SK-N-SH (cell line): ENCODE measurements at regions not wholly inside any gene's neighbourhood (a gene's known extent, or its start where the extent isn't known, plus 50 kb on each side); places are given as distances from the start of the nearest gene placed in this dataset.

Experiments used
- CTCF ChIA-PET: fragments of 300-600, 350-600 bp; formaldehyde crosslinking; extraction: SDS; loops from one replicate; lab custom pipeline; 2021; lab: Yijun Ruan, JAX
- POLR2A ChIA-PET: fragments of 350-600 bp; sonication (Branson Sonifier 250); formaldehyde crosslinking; extraction: SDS; loops from one replicate; lab custom pipeline; 2020; ENCODE audit warnings: antibody characterized with exemption, inconsistent platforms; lab: Yijun Ruan, JAX
- DNase-seq: peaks from one replicate; pipeline ENCODE4 v3.0.0; 2012
- H2AFZ ChIP-seq: fragments of 200-600 bp; sonication (generic); 2 replicates; pipeline ENCODE4 v1.8.1; 2016; ENCODE audit warnings: antibody characterized with exemption, mild to moderate bottlenecking, low read depth
- H3F3A ChIP-seq: fragments of 200-600 bp; sonication (generic); replicated peaks from 2 replicates; pipeline ENCODE3; 2016; ENCODE audit warnings: antibody characterized with exemption, mild to moderate bottlenecking; ENCODE audit not compliant: insufficient read depth
- H3K27ac ChIP-seq, 2 experiments: fragments of 200-500 bp in 1 of 2; fragments of 200-600 bp in 1 of 2; sonication (Bioruptor generic) in 1 of 2; sonication (generic), shearing (Covaris generic) in 1 of 2; 2 replicates each; pipeline versions ENCODE4 v1.5.1 to v1.6.1; 2014 to 2016; ENCODE audit warnings: low read depth in 2 of 2, inconsistent platforms in 1 of 2, low read length in 1 of 2, mild to moderate bottlenecking in 1 of 2, mixed read lengths in 1 of 2
- H3K27me3 ChIP-seq: fragments of 200-600 bp; sonication (generic), shearing (Covaris generic); 2 replicates; pipeline ENCODE4 v1.6.1; 2016; ENCODE audit warnings: mixed run types; ENCODE audit not compliant: insufficient read depth
- H3K36me3 ChIP-seq, 2 experiments: fragments of 200-500 bp in 1 of 2; fragments of 200-600 bp in 1 of 2; sonication (Bioruptor generic) in 1 of 2; sonication (generic) in 1 of 2; replicated peaks in 1 of 2; 2 replicates each; pipeline versions ENCODE3 to v1.5.1; 2014 to 2016; ENCODE audit warnings: low read length in 1 of 2, mild to moderate bottlenecking in 1 of 2; ENCODE audit not compliant: insufficient read depth in 2 of 2, control insufficient read depth in 1 of 2
- H3K4me1 ChIP-seq, 2 experiments: fragments of 200-500 bp in 1 of 2; fragments of 200-600 bp in 1 of 2; sonication (Bioruptor generic) in 1 of 2; sonication (generic), shearing (Covaris generic) in 1 of 2; 2 replicates each; pipeline versions ENCODE4 v1.5.1 to v1.6.1; 2014 to 2016; ENCODE audit warnings: low read depth in 1 of 2, low read length in 1 of 2, mixed run types in 1 of 2; ENCODE audit not compliant: insufficient read depth in 2 of 2, control insufficient read depth in 1 of 2
- H3K4me2 ChIP-seq: fragments of 200-600 bp; sonication (generic), shearing (Covaris generic); 2 replicates; pipeline ENCODE4 v1.6.1; 2017; ENCODE audit warnings: mixed run types
- H3K4me3 ChIP-seq, 2 experiments: fragments of 200-500 bp in 1 of 2; fragments of 200-600 bp in 1 of 2; sonication (Bioruptor generic) in 1 of 2; sonication (generic), shearing (Covaris generic) in 1 of 2; 2 replicates each; pipeline versions ENCODE4 v1.5.1 to v1.8.1; 2014 to 2016; ENCODE audit warnings: low read depth in 2 of 2, inconsistent platforms in 1 of 2, low read length in 1 of 2, mild to moderate bottlenecking in 1 of 2, mixed read lengths in 1 of 2, moderate library complexity in 1 of 2
- H3K79me2 ChIP-seq: fragments of 200-600 bp; sonication (generic); 2 replicates; pipeline ENCODE4 v1.8.1; 2017; ENCODE audit warnings: mild to moderate bottlenecking; ENCODE audit not compliant: insufficient read depth
- H3K9ac ChIP-seq: fragments of 200-600 bp; sonication (generic); 2 replicates; pipeline ENCODE4 v1.6.1; 2017; ENCODE audit warnings: mixed run types
- H3K9me2 ChIP-seq: fragments of 200-600 bp; sonication (generic); 2 replicates; pipeline ENCODE4 v1.6.1; 2017; ENCODE audit warnings: mixed run types
- H3K9me3 ChIP-seq: fragments of 200-600 bp; sonication (generic); 2 replicates; pipeline ENCODE4 v1.6.1; 2017; ENCODE audit warnings: mixed run types, mild to moderate bottlenecking, moderate library complexity
- H4K20me1 ChIP-seq: fragments of 200-600 bp; sonication (generic); 2 replicates; pipeline ENCODE4 v1.6.1; 2017; ENCODE audit warnings: mild to moderate bottlenecking, mixed run types; ENCODE audit not compliant: insufficient read depth
- CHD2 ChIP-seq: fragments of 150-350 bp; IDR thresholded peaks from 2 replicates; pipeline ENCODE4 v1.6.1; 2018; ENCODE audit warnings: low read length; ENCODE audit not compliant: partially characterized antibody
- EP300 ChIP-seq, 2 experiments: IDR thresholded peaks; 2 replicates each; pipeline versions ENCODE4 v1.4.0 to v1.6.1; 2012; ENCODE audit warnings: borderline replicate concordance in 1 of 2, low read depth in 1 of 2, low read length in 1 of 2
- EZH2phosphoT487 ChIP-seq: fragments of 200-600 bp; sonication (generic); IDR thresholded peaks from 2 replicates; pipeline ENCODE4 v1.6.1; 2017; ENCODE audit warnings: low read depth, mixed run types, mild to moderate bottlenecking, antibody characterized with exemption, moderate library complexity, borderline replicate concordance
- FOSL2 ChIP-seq: IDR thresholded peaks from 2 replicates; pipeline ENCODE4 v1.4.0; 2012; ENCODE audit warnings: low read depth, mild to moderate bottlenecking, moderate library complexity, borderline replicate concordance
- GABPA ChIP-seq: IDR thresholded peaks from 2 replicates; pipeline ENCODE4 v1.4.0; 2012; ENCODE audit warnings: low read depth, mild to moderate bottlenecking
- JUND ChIP-seq: IDR thresholded peaks from 2 replicates; pipeline ENCODE4 v1.4.0; 2012
- MEF2A ChIP-seq: IDR thresholded peaks from 2 replicates; pipeline ENCODE4 v1.4.0; 2012; ENCODE audit warnings: low read depth, borderline replicate concordance
- MXI1 ChIP-seq: IDR thresholded peaks from 2 replicates; pipeline ENCODE4 v1.6.1; 2012; ENCODE audit warnings: mild to moderate bottlenecking, low read depth, low read length, improper control_type of control experiment
- NFIC ChIP-seq: IDR thresholded peaks from 2 replicates; pipeline ENCODE4 v1.4.0; 2012; ENCODE audit warnings: borderline replicate concordance
- NRF1 ChIP-seq: IDR thresholded peaks from 2 replicates; pipeline ENCODE4 v1.6.1; 2012; ENCODE audit warnings: low read depth, mild to moderate bottlenecking, low read length
- RCOR1 ChIP-seq: fragments of 150-350 bp; IDR thresholded peaks from 2 replicates; pipeline ENCODE4 v1.6.1; 2017; ENCODE audit warnings: antibody characterized with exemption, low read length
- RFX5 ChIP-seq: IDR thresholded peaks from 2 replicates; pipeline ENCODE4 v1.6.1; 2012; ENCODE audit warnings: mild to moderate bottlenecking, improper control_type of control experiment, low read length
- RXRA ChIP-seq: IDR thresholded peaks from 2 replicates; pipeline ENCODE4 v1.4.0; 2012; ENCODE audit warnings: low read depth, mild to moderate bottlenecking, borderline replicate concordance
- SIN3A ChIP-seq: IDR thresholded peaks from 2 replicates; pipeline ENCODE4 v1.6.1; 2012; ENCODE audit warnings: low read depth, mild to moderate bottlenecking, low read length, moderate library complexity, borderline replicate concordance
- TAF1 ChIP-seq: IDR thresholded peaks from 2 replicates; pipeline ENCODE4 v1.6.1; 2012; ENCODE audit warnings: low read depth, mild to moderate bottlenecking, low read length, moderate library complexity, borderline replicate concordance
- TEAD4 ChIP-seq: IDR thresholded peaks from 2 replicates; pipeline ENCODE4 v1.4.0; 2012; ENCODE audit warnings: mild to moderate bottlenecking, borderline replicate concordance; ENCODE audit not compliant: insufficient read depth
- YY1 ChIP-seq: IDR thresholded peaks from 2 replicates; pipeline ENCODE4 v1.4.0; 2012; ENCODE audit warnings: low read depth, mild to moderate bottlenecking
- WGBS: methylation state at CpG from one replicate; pipeline ENCODE4 v1.1.6; 2017; ENCODE audit warnings: low lambda C conversion rate; 5-methylcytosine and 5-hydroxymethylcytosine counted together
- TF ChIP-seq, protein P1 (sequence below): fragments of 150-350 bp; IDR thresholded peaks from 2 replicates; pipeline ENCODE4 v1.6.1; 2017; ENCODE audit warnings: antibody characterized with exemption, low read length, low read depth, borderline replicate concordance
- TF ChIP-seq, protein P2 (sequence below): IDR thresholded peaks from 2 replicates; pipeline ENCODE4 v1.4.0; 2012; ENCODE audit warnings: low read depth, borderline replicate concordance
- TF ChIP-seq, protein P3 (sequence below): IDR thresholded peaks from 2 replicates; pipeline ENCODE4 v1.4.0; 2012; ENCODE audit warnings: low read depth
- TF ChIP-seq, protein P4 (sequence below): fragments of 200-600 bp; sonication (generic); IDR thresholded peaks from 2 replicates; pipeline ENCODE4 v1.6.1; 2017; ENCODE audit warnings: antibody characterized with exemption, mild to moderate bottlenecking, moderate library complexity

DNA sequence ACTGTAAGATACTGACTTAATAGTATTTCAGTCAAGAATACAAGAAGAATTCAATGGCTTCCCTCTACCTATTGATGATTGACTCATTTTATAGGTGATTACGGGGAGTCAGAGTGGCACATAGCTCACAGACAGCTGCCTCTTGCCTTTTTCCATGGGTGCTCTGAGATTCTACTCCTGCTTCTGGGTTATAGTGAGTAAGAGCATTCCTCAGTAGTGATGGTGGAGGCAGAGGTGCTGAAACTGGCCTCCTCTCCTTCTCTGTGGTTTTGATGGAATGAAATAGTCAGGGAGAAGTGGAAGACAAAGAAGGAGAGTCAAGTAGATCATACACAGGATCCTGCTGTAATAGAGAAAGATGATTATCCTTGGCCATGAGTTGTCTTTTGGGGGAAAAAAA, 438.2 kb upstream of the FAR2 start (continued):
- no peak for TF ChIP-seq MXI1
- no peak for TF ChIP-seq RFX5
- TF ChIP-seq NFIC, result peak; percentile 73
- peak; percentile 65 for TF ChIP-seq JUND
- peak; percentile 71; the same call in 1 of the 2 replicates for TF ChIP-seq FOSL2
- no peak for TF ChIP-seq RCOR1
- no peak for TF ChIP-seq NRF1
- TF ChIP-seq TAF1, result no peak
- no peak for TF ChIP-seq MEF2A
- no peak for TF ChIP-seq CHD2
- TF ChIP-seq EZH2phosphoT487, result no peak

DNA sequence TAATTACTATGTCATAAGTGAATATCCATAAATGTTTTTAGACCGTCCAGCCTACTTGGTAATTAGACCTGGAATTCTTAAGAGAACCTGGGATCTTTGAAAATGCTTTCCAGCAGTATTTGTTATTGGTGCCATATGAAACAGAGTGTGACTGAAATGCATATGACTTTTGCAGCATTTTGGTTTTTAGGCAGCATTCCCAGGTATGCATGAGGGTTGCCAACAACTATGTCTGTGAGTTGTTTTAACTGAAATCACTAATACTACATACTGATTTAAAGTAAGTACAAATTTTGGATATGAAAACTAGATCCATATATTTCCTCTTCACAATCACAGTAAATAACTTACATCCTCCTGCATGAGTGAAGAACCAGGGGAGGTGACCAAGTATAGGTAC, 437.7 kb upstream of the FAR2 start:
- H3K9me2 ChIP-seq, result no peaks in the 10 kb centered on the region
- no peaks in the 10 kb centered on the region for H4K20me1 ChIP-seq
- no peaks in the 10 kb centered on the region; a peak in 2 of 4 replicates for H3K4me1 ChIP-seq
- no peaks in the 10 kb centered on the region for H3K9me3 ChIP-seq
- no peak for DNase-seq
- no peak overlapping the region for H2AFZ ChIP-seq
- H3K79me2 ChIP-seq, result no peaks in the 10 kb centered on the region
- ChIA-PET POLR2A (no interaction called here), CTCF (no interaction called here)
- H3K4me3 ChIP-seq, result no peak overlapping the region
- TF ChIP-seq TEAD4 (no peak), RXRA (no peak), YY1 (no peak), SIN3A (no peak), CHD2 (no peak), GABPA (no peak), EP300 (IDR thresholded peaks at IDR 0.05; ENCODE audit: borderline replicate concordance in 1 of 2, low read depth in 1 of 2, low read length in 1 of 2) (no peak)
- TF ChIP-seq, protein P1, sequence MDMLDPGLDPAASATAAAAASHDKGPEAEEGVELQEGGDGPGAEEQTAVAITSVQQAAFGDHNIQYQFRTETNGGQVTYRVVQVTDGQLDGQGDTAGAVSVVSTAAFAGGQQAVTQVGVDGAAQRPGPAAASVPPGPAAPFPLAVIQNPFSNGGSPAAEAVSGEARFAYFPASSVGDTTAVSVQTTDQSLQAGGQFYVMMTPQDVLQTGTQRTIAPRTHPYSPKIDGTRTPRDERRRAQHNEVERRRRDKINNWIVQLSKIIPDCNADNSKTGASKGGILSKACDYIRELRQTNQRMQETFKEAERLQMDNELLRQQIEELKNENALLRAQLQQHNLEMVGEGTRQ, result no peak
- TF ChIP-seq, protein P2, sequence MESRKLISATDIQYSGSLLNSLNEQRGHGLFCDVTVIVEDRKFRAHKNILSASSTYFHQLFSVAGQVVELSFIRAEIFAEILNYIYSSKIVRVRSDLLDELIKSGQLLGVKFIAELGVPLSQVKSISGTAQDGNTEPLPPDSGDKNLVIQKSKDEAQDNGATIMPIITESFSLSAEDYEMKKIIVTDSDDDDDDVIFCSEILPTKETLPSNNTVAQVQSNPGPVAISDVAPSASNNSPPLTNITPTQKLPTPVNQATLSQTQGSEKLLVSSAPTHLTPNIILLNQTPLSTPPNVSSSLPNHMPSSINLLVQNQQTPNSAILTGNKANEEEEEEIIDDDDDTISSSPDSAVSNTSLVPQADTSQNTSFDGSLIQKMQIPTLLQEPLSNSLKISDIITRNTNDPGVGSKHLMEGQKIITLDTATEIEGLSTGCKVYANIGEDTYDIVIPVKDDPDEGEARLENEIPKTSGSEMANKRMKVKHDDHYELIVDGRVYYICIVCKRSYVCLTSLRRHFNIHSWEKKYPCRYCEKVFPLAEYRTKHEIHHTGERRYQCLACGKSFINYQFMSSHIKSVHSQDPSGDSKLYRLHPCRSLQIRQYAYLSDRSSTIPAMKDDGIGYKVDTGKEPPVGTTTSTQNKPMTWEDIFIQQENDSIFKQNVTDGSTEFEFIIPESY, result no peak
- TF ChIP-seq, protein P3, sequence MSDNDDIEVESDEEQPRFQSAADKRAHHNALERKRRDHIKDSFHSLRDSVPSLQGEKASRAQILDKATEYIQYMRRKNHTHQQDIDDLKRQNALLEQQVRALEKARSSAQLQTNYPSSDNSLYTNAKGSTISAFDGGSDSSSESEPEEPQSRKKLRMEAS, result no peak
- TF ChIP-seq, protein P4, sequence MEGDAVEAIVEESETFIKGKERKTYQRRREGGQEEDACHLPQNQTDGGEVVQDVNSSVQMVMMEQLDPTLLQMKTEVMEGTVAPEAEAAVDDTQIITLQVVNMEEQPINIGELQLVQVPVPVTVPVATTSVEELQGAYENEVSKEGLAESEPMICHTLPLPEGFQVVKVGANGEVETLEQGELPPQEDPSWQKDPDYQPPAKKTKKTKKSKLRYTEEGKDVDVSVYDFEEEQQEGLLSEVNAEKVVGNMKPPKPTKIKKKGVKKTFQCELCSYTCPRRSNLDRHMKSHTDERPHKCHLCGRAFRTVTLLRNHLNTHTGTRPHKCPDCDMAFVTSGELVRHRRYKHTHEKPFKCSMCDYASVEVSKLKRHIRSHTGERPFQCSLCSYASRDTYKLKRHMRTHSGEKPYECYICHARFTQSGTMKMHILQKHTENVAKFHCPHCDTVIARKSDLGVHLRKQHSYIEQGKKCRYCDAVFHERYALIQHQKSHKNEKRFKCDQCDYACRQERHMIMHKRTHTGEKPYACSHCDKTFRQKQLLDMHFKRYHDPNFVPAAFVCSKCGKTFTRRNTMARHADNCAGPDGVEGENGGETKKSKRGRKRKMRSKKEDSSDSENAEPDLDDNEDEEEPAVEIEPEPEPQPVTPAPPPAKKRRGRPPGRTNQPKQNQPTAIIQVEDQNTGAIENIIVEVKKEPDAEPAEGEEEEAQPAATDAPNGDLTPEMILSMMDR, result no peak
- H3K27ac ChIP-seq, result peak overlapping the region in 1 of 2 experiments; percentile 29; a peak in 2 of 4 replicates
- no peak overlapping the region for H3K9ac ChIP-seq
- H3F3A ChIP-seq, result no peaks in the 10 kb centered on the region
- H3K27me3 ChIP-seq, result no peaks in the 10 kb centered on the region
- 0 out of 2 replicates have a peak overlapping the region, but pooled peaks have one; percentile 6 for H3K4me2 ChIP-seq
- WGBS, result 67% methylated on average over 1 of the region's 1 CpG
- H3K36me3 ChIP-seq, result no peaks in the 10 kb centered on the region
